IMR-90 (cell line): ENCODE measurements at regions not wholly inside any gene's neighbourhood (a gene's known extent, or its start where the extent isn't known, plus 50 kb on each side); places are given as distances from the start of the nearest gene placed in this dataset.

ENCODE experiments used
- ATAC-seq: fragments of 200-7000 bp; cut with Tn5 transposase; 2 replicates; pipeline ENCODE4 v1.9.1; 2020; ENCODE audit warnings: low read depth, mild to moderate bottlenecking, moderate library complexity
- BruUV-seq: library from RNA; stranded (reverse); fragments of 400-500 nt; replicated peaks from 2 replicates; lab custom pipeline; 2021; lab: Mats Ljungman, UMichigan
- CTCF ChIA-PET: fragments of 300-600 bp; formaldehyde crosslinking; extraction: SDS; loops from one replicate; lab custom pipeline; 2021; ENCODE audit warnings: antibody characterized with exemption; lab: Yijun Ruan, JAX
- POLR2A ChIA-PET: fragments of 300-600 bp; sonication (Branson Sonifier 250); formaldehyde crosslinking; loops from one replicate; lab custom pipeline; 2022; ENCODE audit warnings: antibody characterized with exemption; ENCODE audit not compliant: unreplicated experiment; lab: Charles Lee
- DNase-seq: peaks from one replicate; pipeline ENCODE4 v3.0.0; 2013
- H2AFZ ChIP-seq: replicated peaks from 2 replicates; pipeline ENCODE3; 2013; ENCODE audit warnings: low read length, mild to moderate bottlenecking; ENCODE audit not compliant: poor library complexity
- H2AK5ac ChIP-seq: 2 replicates; pipeline ENCODE4 v1.6.1; 2013; ENCODE audit warnings: low read depth, low read length, inconsistent platforms
- H2AK9ac ChIP-seq: replicated peaks from 2 replicates; pipeline ENCODE3; 2013; ENCODE audit warnings: mild to moderate bottlenecking, low read depth, low read length, moderate library complexity; ENCODE audit not compliant: poor library complexity
- H2BK120ac ChIP-seq: 2 replicates; pipeline ENCODE4 v1.6.1; 2013; ENCODE audit warnings: low read depth, low read length, inconsistent platforms
- H2BK15ac ChIP-seq: 3 replicates; pipeline ENCODE4 v1.6.1; 2013; ENCODE audit warnings: low read depth, low read length, inconsistent platforms
- H2BK20ac ChIP-seq: 2 replicates; pipeline ENCODE4 v1.6.1; 2013; ENCODE audit warnings: low read depth, mild to moderate bottlenecking, inconsistent platforms, low read length, moderate library complexity
- H2BK5ac ChIP-seq: 2 replicates; pipeline ENCODE4 v1.6.1; 2013; ENCODE audit warnings: mild to moderate bottlenecking, low read depth, low read length, inconsistent platforms; ENCODE audit not compliant: poor library complexity, severe bottlenecking
- H3K14ac ChIP-seq: replicated peaks from 2 replicates; pipeline ENCODE4 v1.6.1; 2013; ENCODE audit warnings: low read depth, low read length, inconsistent platforms
- H3K18ac ChIP-seq: 2 replicates; pipeline ENCODE4 v1.6.1; 2013; ENCODE audit warnings: low read depth, low read length, control low read depth
- H3K23ac ChIP-seq: 2 replicates; pipeline ENCODE4 v1.6.1; 2013; ENCODE audit warnings: low read depth, low read length, inconsistent platforms
- H3K27ac ChIP-seq: 2 replicates; pipeline ENCODE4 v1.5.1; 2013; ENCODE audit warnings: mild to moderate bottlenecking, control low read depth, low read length; ENCODE audit not compliant: insufficient read depth
- H3K27me3 ChIP-seq: 2 replicates; pipeline ENCODE4 v1.6.1; 2013; ENCODE audit warnings: low read length; ENCODE audit not compliant: control insufficient read depth, insufficient read depth
- H3K36me3 ChIP-seq: 2 replicates; pipeline ENCODE4 v1.6.1; 2013; ENCODE audit warnings: low read length, mixed read lengths; ENCODE audit not compliant: control insufficient read depth, insufficient read depth
- H3K4ac ChIP-seq: 2 replicates; pipeline ENCODE4 v1.6.1; 2013; ENCODE audit warnings: low read depth, low read length, inconsistent platforms
- H3K4me1 ChIP-seq: 2 replicates; pipeline ENCODE4 v1.6.1; 2013; ENCODE audit warnings: low read length, mixed read lengths; ENCODE audit not compliant: control insufficient read depth, insufficient read depth
- H3K4me2 ChIP-seq: 2 replicates; pipeline ENCODE4 v1.6.1; 2013; ENCODE audit warnings: low read depth, mild to moderate bottlenecking, control low read depth, low read length, moderate library complexity
- H3K4me3 ChIP-seq: 2 replicates; pipeline ENCODE4 v1.5.1; 2013; ENCODE audit warnings: low read depth, mild to moderate bottlenecking, control low read depth, low read length, moderate library complexity; ENCODE audit not compliant: insufficient read depth
- H3K56ac ChIP-seq: 2 replicates; pipeline ENCODE4 v1.6.1; 2013; ENCODE audit warnings: low read length, inconsistent platforms; ENCODE audit not compliant: insufficient read depth; ENCODE audit errors: extremely low read depth
- H3K79me1 ChIP-seq, 2 experiments: 2 replicates each; pipeline ENCODE4 v1.6.1; 2013; ENCODE audit warnings: low read length in 2 of 2, inconsistent platforms in 1 of 2, low read depth in 1 of 2
- H3K9ac ChIP-seq: 2 replicates; pipeline ENCODE4 v1.6.1; 2013; ENCODE audit warnings: low read depth, low read length, control low read depth
- H3K9me1 ChIP-seq: 2 replicates; pipeline ENCODE4 v1.6.1; 2013; ENCODE audit warnings: low read length, inconsistent platforms; ENCODE audit not compliant: insufficient read depth
- H3K9me3 ChIP-seq: 2 replicates; pipeline ENCODE4 v1.6.1; 2013; ENCODE audit warnings: low read length; ENCODE audit not compliant: control insufficient read depth, insufficient read depth
- H4K20me1 ChIP-seq: 2 replicates; pipeline ENCODE4 v1.6.1; 2013; ENCODE audit warnings: low read length, inconsistent platforms; ENCODE audit not compliant: insufficient read depth
- H4K5ac ChIP-seq: 2 replicates; pipeline ENCODE4 v1.6.1; 2013; ENCODE audit warnings: mild to moderate bottlenecking, low read depth, low read length, control low read depth
- H4K8ac ChIP-seq, 2 experiments: 2 replicates each; pipeline ENCODE4 v1.6.1; 2013; ENCODE audit warnings: low read depth in 2 of 2, low read length in 2 of 2, control low read depth in 1 of 2, inconsistent platforms in 1 of 2
- H4K91ac ChIP-seq: 2 replicates; pipeline ENCODE4 v1.6.1; 2013; ENCODE audit warnings: low read depth, low read length, inconsistent platforms; ENCODE audit not compliant: insufficient read depth
- WGBS, 2 experiments: methylation state at CpG; one replicate each; pipeline versions ENCODE4 v1.1.5 to v1.1.7; 2013; ENCODE audit warnings: missing lambda C conversion rate in 2 of 2; ENCODE audit not compliant: insufficient read length in 1 of 2; ENCODE audit errors: extremely low coverage in 2 of 2; 5-methylcytosine and 5-hydroxymethylcytosine counted together
- dilution Hi-C: fragments of 300-500 bp; cut with HindIII; formaldehyde crosslinking; loops from one replicate; pipeline ENCODE4 v1.14.3; 2018; ENCODE audit warnings: low sequenced_read_pairs; ENCODE audit not compliant: unreplicated experiment
- in situ Hi-C: fragments of 300-500 bp; cut with MboI; formaldehyde crosslinking; loops from 3 replicates; pipeline ENCODE4 v1.14.3; 2019; ENCODE audit warnings: low sequenced_read_pairs, inconsistent platforms, mixed read lengths
- intact Hi-C: fragments of 100-400 bp; cut with micrococcal nuclease; formaldehyde crosslinking; loops from 2 replicates; pipeline ENCODE4 v1.10.0; 2022
- TF ChIP-seq, protein P1 (sequence below): fragments of 150-350 bp; IDR thresholded peaks from 2 replicates; pipeline ENCODE4 v1.6.1; 2017; ENCODE audit warnings: mild to moderate bottlenecking, antibody characterized with exemption, low read length, low read depth
- TF ChIP-seq, protein P2 (sequence below): fragments of 150-350 bp; IDR thresholded peaks from 2 replicates; pipeline ENCODE4 v1.6.1; 2016; ENCODE audit warnings: low read depth, mild to moderate bottlenecking, low read length, moderate library complexity, borderline replicate concordance

GRCh38 chr18:37671119-37671518, 105.5 kb upstream of the CELF4 start:
- Histone ChIP-seq H4K8ac (no peak overlapping the region), H2BK120ac (no peak overlapping the region), H3K27me3 (no peaks in the 10 kb centered on the region), H2BK5ac (no peak overlapping the region), H3K56ac (no peak overlapping the region), H3K18ac (no peak overlapping the region), H3K9me1 (no peaks in the 10 kb centered on the region), H3K36me3 (no peaks in the 10 kb centered on the region), H3K27ac (no peak overlapping the region), H2AK5ac (no peak overlapping the region), H3K4me2 (no peak overlapping the region), H3K79me1 (no peaks in the 10 kb centered on the region), H2AK9ac (no peak overlapping the region), H4K5ac (no peak overlapping the region), H2BK20ac (no peak overlapping the region), H3K9me3 (peaks cover 39% of the 10 kb centered on the region), H3K4me1 (no peaks in the 10 kb centered on the region), H3K23ac (no peak overlapping the region), H3K14ac (no peak overlapping the region), H3K4ac (no peak overlapping the region), H2BK15ac (no peak overlapping the region), H4K91ac (no peak overlapping the region), H3K4me3 (no peak overlapping the region), H4K20me1 (no peaks in the 10 kb centered on the region), H2AFZ (no peak overlapping the region), H3K9ac (no peak overlapping the region)
- DNase-seq (no peak), ATAC-seq (no peak)
- WGBS, 2 experiments = 85% methylated on average over 8 of the region's 14 CpGs; no CpG with 5 or more reads in 1 of the 2 experiments
- in situ Hi-C loops = no loop called here
- BruUV-seq = no TSS peak
- TF ChIP-seq, protein P1, sequence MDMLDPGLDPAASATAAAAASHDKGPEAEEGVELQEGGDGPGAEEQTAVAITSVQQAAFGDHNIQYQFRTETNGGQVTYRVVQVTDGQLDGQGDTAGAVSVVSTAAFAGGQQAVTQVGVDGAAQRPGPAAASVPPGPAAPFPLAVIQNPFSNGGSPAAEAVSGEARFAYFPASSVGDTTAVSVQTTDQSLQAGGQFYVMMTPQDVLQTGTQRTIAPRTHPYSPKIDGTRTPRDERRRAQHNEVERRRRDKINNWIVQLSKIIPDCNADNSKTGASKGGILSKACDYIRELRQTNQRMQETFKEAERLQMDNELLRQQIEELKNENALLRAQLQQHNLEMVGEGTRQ = no peak
- TF ChIP-seq, protein P2, sequence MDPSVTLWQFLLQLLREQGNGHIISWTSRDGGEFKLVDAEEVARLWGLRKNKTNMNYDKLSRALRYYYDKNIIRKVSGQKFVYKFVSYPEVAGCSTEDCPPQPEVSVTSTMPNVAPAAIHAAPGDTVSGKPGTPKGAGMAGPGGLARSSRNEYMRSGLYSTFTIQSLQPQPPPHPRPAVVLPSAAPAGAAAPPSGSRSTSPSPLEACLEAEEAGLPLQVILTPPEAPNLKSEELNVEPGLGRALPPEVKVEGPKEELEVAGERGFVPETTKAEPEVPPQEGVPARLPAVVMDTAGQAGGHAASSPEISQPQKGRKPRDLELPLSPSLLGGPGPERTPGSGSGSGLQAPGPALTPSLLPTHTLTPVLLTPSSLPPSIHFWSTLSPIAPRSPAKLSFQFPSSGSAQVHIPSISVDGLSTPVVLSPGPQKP = no peak
- ChIA-PET CTCF (no interaction called here), POLR2A (no interaction called here)
- dilution Hi-C loops = no loop called here
- intact Hi-C loops = no loop called here
